Transverse colon (tissue), 3 donors: ENCODE measurements at regions not wholly inside any gene's neighbourhood (a gene's known extent, or its start where the extent isn't known, plus 50 kb on each side); places are given as distances from the start of the nearest gene placed in this dataset.

Experiments
- EP300 ChIP-seq: sonication (generic); formaldehyde crosslinking; IDR thresholded peaks from one replicate; pipeline ENCODE4 v1.6.1; 2017; ENCODE audit warnings: antibody characterized with exemption, low read depth
- TF ChIP-seq, protein P1 (sequence below), 5 experiments: fragments of 200-600 bp in 3 of 5; fragments of 450-650 bp in 2 of 5; sonication (generic) in 3 of 5; IDR thresholded peaks; 1 replicate in 2 of 5; 2 replicates in 3 of 5; pipeline ENCODE4 v1.5.1; 2016 to 2017; ENCODE audit warnings: antibody characterized with exemption in 5 of 5, inconsistent platforms in 3 of 5, mild to moderate bottlenecking in 2 of 5, moderate library complexity in 1 of 5

DNA sequence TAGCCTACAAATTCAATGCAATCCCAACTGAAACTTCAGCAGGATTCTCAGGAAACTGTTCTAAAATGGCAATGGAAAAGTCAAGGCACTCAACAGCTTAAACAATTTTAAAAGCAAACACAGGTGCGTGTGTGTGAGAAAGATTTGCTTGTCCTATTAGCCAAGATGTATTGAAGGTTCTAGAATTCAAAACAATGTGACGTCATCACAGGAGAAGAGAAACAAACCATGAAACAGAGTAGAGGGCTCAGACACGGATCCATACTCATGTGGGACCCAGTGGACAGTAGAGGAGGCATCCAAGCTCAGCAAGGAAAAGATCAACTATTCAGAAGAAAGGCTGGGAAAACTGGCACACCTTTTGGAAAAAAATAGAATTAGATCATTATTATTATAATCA, 152.8 kb upstream of the DHRS4 start:
- TF ChIP-seq, protein P1, sequence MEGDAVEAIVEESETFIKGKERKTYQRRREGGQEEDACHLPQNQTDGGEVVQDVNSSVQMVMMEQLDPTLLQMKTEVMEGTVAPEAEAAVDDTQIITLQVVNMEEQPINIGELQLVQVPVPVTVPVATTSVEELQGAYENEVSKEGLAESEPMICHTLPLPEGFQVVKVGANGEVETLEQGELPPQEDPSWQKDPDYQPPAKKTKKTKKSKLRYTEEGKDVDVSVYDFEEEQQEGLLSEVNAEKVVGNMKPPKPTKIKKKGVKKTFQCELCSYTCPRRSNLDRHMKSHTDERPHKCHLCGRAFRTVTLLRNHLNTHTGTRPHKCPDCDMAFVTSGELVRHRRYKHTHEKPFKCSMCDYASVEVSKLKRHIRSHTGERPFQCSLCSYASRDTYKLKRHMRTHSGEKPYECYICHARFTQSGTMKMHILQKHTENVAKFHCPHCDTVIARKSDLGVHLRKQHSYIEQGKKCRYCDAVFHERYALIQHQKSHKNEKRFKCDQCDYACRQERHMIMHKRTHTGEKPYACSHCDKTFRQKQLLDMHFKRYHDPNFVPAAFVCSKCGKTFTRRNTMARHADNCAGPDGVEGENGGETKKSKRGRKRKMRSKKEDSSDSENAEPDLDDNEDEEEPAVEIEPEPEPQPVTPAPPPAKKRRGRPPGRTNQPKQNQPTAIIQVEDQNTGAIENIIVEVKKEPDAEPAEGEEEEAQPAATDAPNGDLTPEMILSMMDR (IDR thresholded peaks at IDR 0.05) = no peak
- no peak for TF ChIP-seq EP300
